ENCODE measurements at regions not wholly inside any gene's neighbourhood (a gene's known extent, or its start where the extent isn't known, plus 50 kb on each side); places are given as distances from the start of the nearest gene placed in this dataset.

- no peak for DNase-seq (ENCODE audit: extremely low read depth, low read depth)
Measured at GRCh38 chr7:41117431-41117830, 585.5 kb downstream of the INHBA start.

- no peak for DNase-seq (ENCODE audit: extremely low read depth, low read depth)
Measured at GRCh38 chr7:41116817-41117216, 586.1 kb downstream of the INHBA start.

GRCh38 chr7:41116337-41116736 is 586.6 kb downstream of the INHBA start:
- DNase-seq (ENCODE audit: extremely low read depth, low read depth), result no peak

GRCh38 chr7:41114691-41115090 is 588.2 kb downstream of the INHBA start:
- no peak for DNase-seq (ENCODE audit: extremely low read depth, low read depth)

GRCh38 chr7:41114131-41114530 is 588.8 kb downstream of the INHBA start:
- DNase-seq (ENCODE audit: extremely low read depth, low read depth), result no peak

GRCh38 chr7:41113719-41114118 is 589.2 kb downstream of the INHBA start:
- no peak for DNase-seq (ENCODE audit: extremely low read depth, low read depth)

- no peak for DNase-seq (ENCODE audit: extremely low read depth, low read depth)
Measured at GRCh38 chr7:41110186-41110585, 592.7 kb downstream of the INHBA start.

- no peak for DNase-seq (ENCODE audit: extremely low read depth, low read depth)
Measured at GRCh38 chr7:41108821-41109220, 594.1 kb downstream of the INHBA start.

GRCh38 chr7:41107938-41108448 is 594.9 kb downstream of the INHBA start:
- no peak for DNase-seq (ENCODE audit: extremely low read depth, low read depth)

GRCh38 chr7:41107330-41107937 is 595.5 kb downstream of the INHBA start:
- DNase-seq (ENCODE audit: extremely low read depth, low read depth), result no peak

- no peak for DNase-seq (ENCODE audit: extremely low read depth, low read depth)
Measured at GRCh38 chr7:41104631-41105030, 598.3 kb downstream of the INHBA start.

- DNase-seq (ENCODE audit: extremely low read depth, low read depth), result no peak
Measured at GRCh38 chr7:41103331-41103730, 599.6 kb downstream of the INHBA start.

GRCh38 chr7:41098846-41099245 is 604.0 kb downstream of the INHBA start:
- DNase-seq (ENCODE audit: extremely low read depth, low read depth), result no peak

- DNase-seq (ENCODE audit: extremely low read depth, low read depth), result no peak
Measured at GRCh38 chr7:41098402-41098801, 604.5 kb downstream of the INHBA start.

GRCh38 chr7:41097501-41097900 is 605.4 kb downstream of the INHBA start:
- DNase-seq (ENCODE audit: extremely low read depth, low read depth), result no peak

GRCh38 chr7:41096917-41097316 is 606.0 kb downstream of the INHBA start:
- DNase-seq (ENCODE audit: extremely low read depth, low read depth), result no peak

- no peak for DNase-seq (ENCODE audit: extremely low read depth, low read depth)
Measured at GRCh38 chr7:41093141-41093540, 609.7 kb downstream of the INHBA start.

GRCh38 chr7:41085244-41085643 is 617.6 kb downstream of the INHBA start:
- DNase-seq (ENCODE audit: extremely low read depth, low read depth), result no peak

- no peak for DNase-seq (ENCODE audit: extremely low read depth, low read depth)
Measured at GRCh38 chr7:41084381-41084780, 618.5 kb downstream of the INHBA start.

- no peak for DNase-seq (ENCODE audit: extremely low read depth, low read depth)
Measured at GRCh38 chr7:41069635-41070034, 633.3 kb downstream of the INHBA start.

GRCh38 chr7:41067576-41067975 is 635.3 kb downstream of the INHBA start:
- DNase-seq (ENCODE audit: extremely low read depth, low read depth), result no peak

GRCh38 chr7:41065663-41066062 is 637.2 kb downstream of the INHBA start:
- DNase-seq (ENCODE audit: extremely low read depth, low read depth), result no peak

GRCh38 chr7:41063116-41063515 is 639.8 kb downstream of the INHBA start:
- DNase-seq (ENCODE audit: extremely low read depth, low read depth), result no peak

Measured in NCI-H460 (cell line).